Loucy (cell line): ENCODE measurements at regions not wholly inside any gene's neighbourhood (a gene's known extent, or its start where the extent isn't known, plus 50 kb on each side); places are given as distances from the start of the nearest gene placed in this dataset.

Source experiments
- EZH2phosphoT487 ChIP-seq: fragments of 200-600 bp; IDR thresholded peaks from 2 replicates; pipeline ENCODE4 v1.6.1; 2018; ENCODE audit warnings: antibody characterized with exemption, mild to moderate bottlenecking, moderate library complexity, borderline replicate concordance
- TF ChIP-seq, protein P1 (sequence below): fragments of 200-600 bp; sonication (generic); conservative IDR thresholded peaks from 2 replicates; pipeline ENCODE4 v1.5.1; 2014; ENCODE audit warnings: mild to moderate bottlenecking, antibody characterized with exemption, low read length

GRCh38 chr18:34591920-34592444 lies 118.1 kb upstream of the DTNA start:
- TF ChIP-seq, protein P1, sequence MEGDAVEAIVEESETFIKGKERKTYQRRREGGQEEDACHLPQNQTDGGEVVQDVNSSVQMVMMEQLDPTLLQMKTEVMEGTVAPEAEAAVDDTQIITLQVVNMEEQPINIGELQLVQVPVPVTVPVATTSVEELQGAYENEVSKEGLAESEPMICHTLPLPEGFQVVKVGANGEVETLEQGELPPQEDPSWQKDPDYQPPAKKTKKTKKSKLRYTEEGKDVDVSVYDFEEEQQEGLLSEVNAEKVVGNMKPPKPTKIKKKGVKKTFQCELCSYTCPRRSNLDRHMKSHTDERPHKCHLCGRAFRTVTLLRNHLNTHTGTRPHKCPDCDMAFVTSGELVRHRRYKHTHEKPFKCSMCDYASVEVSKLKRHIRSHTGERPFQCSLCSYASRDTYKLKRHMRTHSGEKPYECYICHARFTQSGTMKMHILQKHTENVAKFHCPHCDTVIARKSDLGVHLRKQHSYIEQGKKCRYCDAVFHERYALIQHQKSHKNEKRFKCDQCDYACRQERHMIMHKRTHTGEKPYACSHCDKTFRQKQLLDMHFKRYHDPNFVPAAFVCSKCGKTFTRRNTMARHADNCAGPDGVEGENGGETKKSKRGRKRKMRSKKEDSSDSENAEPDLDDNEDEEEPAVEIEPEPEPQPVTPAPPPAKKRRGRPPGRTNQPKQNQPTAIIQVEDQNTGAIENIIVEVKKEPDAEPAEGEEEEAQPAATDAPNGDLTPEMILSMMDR = no peak
- no peak for TF ChIP-seq EZH2phosphoT487
